Peyer's patch (tissue), 4 donors: ENCODE measurements at regions not wholly inside any gene's neighbourhood (a gene's known extent, or its start where the extent isn't known, plus 50 kb on each side); places are given as distances from the start of the nearest gene placed in this dataset.

Experiments
- CTCF ChIP-seq, 6 experiments: fragments of 450-650 bp in 4 of 6; fragments of 200-600 bp in 2 of 6; sonication (generic) in 1 of 6; IDR thresholded peaks; one replicate each; pipeline ENCODE4 v1.5.1; 2017 to 2019; ENCODE audit warnings: antibody characterized with exemption in 6 of 6, mild to moderate bottlenecking in 3 of 6, moderate library complexity in 1 of 6
- POLR2A ChIP-seq, 2 donors: fragments of 450-650 bp; IDR thresholded peaks; one replicate each; pipeline ENCODE4 v1.5.1; 2017; ENCODE audit warnings: antibody characterized with exemption in 2 of 2, mild to moderate bottlenecking in 2 of 2, moderate library complexity in 2 of 2

DNA sequence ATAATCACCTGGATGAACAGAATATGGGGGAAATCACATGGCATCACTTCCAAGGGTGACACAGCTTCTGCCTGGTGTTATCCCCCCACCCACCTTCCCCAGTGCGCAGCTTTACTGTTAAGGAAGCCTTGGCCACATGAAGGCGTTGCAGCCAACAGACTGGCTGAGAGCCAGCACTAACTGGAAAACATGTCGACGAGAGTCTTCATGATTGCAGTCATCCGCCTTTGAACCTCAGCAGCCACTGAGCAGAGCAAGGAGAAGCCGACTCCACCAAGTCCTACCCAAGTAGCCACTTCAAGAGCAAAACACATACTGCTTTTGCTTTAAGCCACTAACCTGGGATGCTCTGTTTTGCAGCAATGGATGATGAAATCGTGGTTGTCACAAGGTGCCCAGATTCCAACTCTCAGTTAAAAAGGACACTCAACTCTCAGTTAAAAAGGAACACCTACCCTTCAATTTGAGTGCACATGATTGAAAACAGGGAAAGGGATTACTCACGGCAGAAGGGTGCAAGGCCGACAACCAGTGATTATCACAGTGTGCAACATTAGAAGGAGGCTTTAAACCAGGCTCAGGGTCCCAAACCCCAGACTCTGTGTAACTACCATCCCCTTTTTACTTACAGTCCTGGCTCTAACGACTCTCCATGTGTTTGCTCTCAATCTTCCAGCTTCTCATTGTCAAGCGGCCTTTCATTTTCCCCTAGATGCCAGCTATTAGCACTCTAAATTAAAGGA, 149.1 kb downstream of the KLF12 start:
- TF ChIP-seq CTCF (IDR thresholded peaks at IDR 0.05) (no peak), POLR2A (IDR thresholded peaks at IDR 0.05) (no peak)
